Skeletal muscle tissue (tissue), 3 donors: ENCODE measurements at regions not wholly inside any gene's neighbourhood (a gene's known extent, or its start where the extent isn't known, plus 50 kb on each side); places are given as distances from the start of the nearest gene placed in this dataset.

ENCODE experiments used
- H3K27ac ChIP-seq: one replicate; pipeline ENCODE4 v1.7.0; 2013; ENCODE audit warnings: mild to moderate bottlenecking, low read depth, low read length, inconsistent platforms
- H3K27me3 ChIP-seq, 3 donors: one replicate each; pipeline ENCODE4 v1.7.0; 2013; ENCODE audit warnings: low read length in 3 of 3; ENCODE audit not compliant: control insufficient read depth in 3 of 3, insufficient read depth in 3 of 3
- H3K36me3 ChIP-seq, 3 donors: one replicate each; pipeline ENCODE4 v1.7.0; 2013; ENCODE audit warnings: low read length in 3 of 3; ENCODE audit not compliant: control insufficient read depth in 3 of 3, insufficient read depth in 3 of 3
- H3K4me1 ChIP-seq, 3 donors: one replicate each; pipeline ENCODE4 v1.7.0; 2013; ENCODE audit warnings: low read length in 3 of 3, mild to moderate bottlenecking in 3 of 3; ENCODE audit not compliant: control insufficient read depth in 3 of 3, insufficient read depth in 3 of 3
- H3K4me3 ChIP-seq, 3 donors: one replicate each; pipeline ENCODE4 v1.7.0; 2013; ENCODE audit warnings: low read length in 3 of 3
- H3K9ac ChIP-seq, 3 donors: one replicate each; pipeline ENCODE4 v1.7.0; 2013; ENCODE audit warnings: low read length in 3 of 3, mild to moderate bottlenecking in 3 of 3, moderate library complexity in 2 of 3, low read depth in 1 of 3
- H3K9me3 ChIP-seq, 3 donors: one replicate each; pipeline ENCODE4 v1.7.0; 2013; ENCODE audit warnings: low read length in 3 of 3; ENCODE audit not compliant: control insufficient read depth in 3 of 3
- donor health status: Osteomylitis.

GRCh38 chr14:38730420-38730819 lies 372.6 kb downstream of the SEC23A start:
- H3K4me1 ChIP-seq: no peaks in the 10 kb centered on the region
- no peak overlapping the region for H3K4me3 ChIP-seq
- H3K9ac ChIP-seq: no peak overlapping the region
- H3K27me3 ChIP-seq: peaks cover 0 to 4% (median 3%) of the 10 kb centered on the region in 3 donors
- no peak overlapping the region for H3K27ac ChIP-seq
- no peaks in the 10 kb centered on the region for H3K36me3 ChIP-seq
- H3K9me3 ChIP-seq: no peaks in the 10 kb centered on the region

- no peak overlapping the region for H3K4me3 ChIP-seq
- no peaks in the 10 kb centered on the region for H3K9me3 ChIP-seq
- no peak overlapping the region for H3K27ac ChIP-seq
- no peak overlapping the region for H3K9ac ChIP-seq
- no peaks in the 10 kb centered on the region for H3K4me1 ChIP-seq
- no peaks in the 10 kb centered on the region for H3K36me3 ChIP-seq
- H3K27me3 ChIP-seq: peaks cover 0 to 4% (median 3%) of the 10 kb centered on the region in 3 donors
Observed at GRCh38 chr14:38727731-38728130, 375.3 kb downstream of the SEC23A start.

GRCh38 chr14:38724621-38725020 lies 378.4 kb downstream of the SEC23A start:
- H3K36me3 ChIP-seq: no peaks in the 10 kb centered on the region
- no peak overlapping the region for H3K27ac ChIP-seq
- no peak overlapping the region for H3K4me3 ChIP-seq
- H3K9me3 ChIP-seq: no peaks in the 10 kb centered on the region
- H3K27me3 ChIP-seq: peaks cover 0 to 4% (median 3%) of the 10 kb centered on the region in 3 donors
- H3K9ac ChIP-seq: no peak overlapping the region
- H3K4me1 ChIP-seq: no peaks in the 10 kb centered on the region

- no peaks in the 10 kb centered on the region for H3K9me3 ChIP-seq
- H3K36me3 ChIP-seq: no peaks in the 10 kb centered on the region
- H3K4me3 ChIP-seq: no peak overlapping the region
- peaks cover 0 to 4% (median 3%) of the 10 kb centered on the region in 3 donors for H3K27me3 ChIP-seq
- H3K9ac ChIP-seq: no peak overlapping the region
- no peak overlapping the region for H3K27ac ChIP-seq
- H3K4me1 ChIP-seq: no peaks in the 10 kb centered on the region
Observed at GRCh38 chr14:38723959-38724358, 379.1 kb downstream of the SEC23A start.

GRCh38 chr14:38723277-38723676 lies 379.8 kb downstream of the SEC23A start:
- Histone ChIP-seq H3K9me3 (no peaks in the 10 kb centered on the region), H3K4me3 (no peak overlapping the region), H3K4me1 (no peaks in the 10 kb centered on the region)

GRCh38 chr14:38721822-38722431 lies 381.1 kb downstream of the SEC23A start:
- H3K9me3 ChIP-seq: no peaks in the 10 kb centered on the region
- H3K27me3 ChIP-seq: no peaks in the 10 kb centered on the region
- no peak overlapping the region for H3K4me3 ChIP-seq
- no peak overlapping the region for H3K27ac ChIP-seq
- H3K36me3 ChIP-seq: no peaks in the 10 kb centered on the region
- no peak overlapping the region for H3K9ac ChIP-seq
- H3K4me1 ChIP-seq: peaks cover 0 to 1% (median 0%) of the 10 kb centered on the region in 3 donors

More at GRCh38 chr14:38723277-38723676, 379.8 kb downstream of the SEC23A start:
- Histone ChIP-seq H3K27me3 (peaks cover 0 to 4% (median 3%) of the 10 kb centered on the region in 3 donors), H3K36me3 (no peaks in the 10 kb centered on the region), H3K9ac (no peak overlapping the region), H3K27ac (no peak overlapping the region)

- Histone ChIP-seq H3K4me1 (peaks cover 0 to 4% (median 0%) of the 10 kb centered on the region in 3 donors), H3K4me3 (no peak overlapping the region), H3K9ac (no peak overlapping the region), H3K9me3 (no peaks in the 10 kb centered on the region), H3K27ac (no peak overlapping the region), H3K36me3 (no peaks in the 10 kb centered on the region), H3K27me3 (no peaks in the 10 kb centered on the region)
Observed at GRCh38 chr14:38718519-38718918, 384.5 kb downstream of the SEC23A start.

- Histone ChIP-seq H3K27me3 (no peaks in the 10 kb centered on the region), H3K4me3 (no peak overlapping the region), H3K36me3 (no peaks in the 10 kb centered on the region), H3K9ac (no peak overlapping the region), H3K4me1 (peaks cover 0 to 4% (median 0%) of the 10 kb centered on the region in 3 donors), H3K9me3 (no peaks in the 10 kb centered on the region), H3K27ac (peak overlapping the region; percentile 21)
Observed at GRCh38 chr14:38716926-38717325, 386.1 kb downstream of the SEC23A start.

- Histone ChIP-seq H3K9me3 (no peaks in the 10 kb centered on the region), H3K4me3 (no peak overlapping the region), H3K4me1 (no peaks in the 10 kb centered on the region), H3K36me3 (no peaks in the 10 kb centered on the region), H3K27ac (no peak overlapping the region), H3K27me3 (no peaks in the 10 kb centered on the region), H3K9ac (no peak overlapping the region)
Observed at GRCh38 chr14:38710881-38711280, 392.2 kb downstream of the SEC23A start.

GRCh38 chr14:38710196-38710595 lies 392.8 kb downstream of the SEC23A start:
- Histone ChIP-seq H3K36me3 (no peaks in the 10 kb centered on the region), H3K9me3 (no peaks in the 10 kb centered on the region), H3K4me1 (no peaks in the 10 kb centered on the region), H3K27ac (no peak overlapping the region), H3K4me3 (no peak overlapping the region), H3K27me3 (no peaks in the 10 kb centered on the region), H3K9ac (no peak overlapping the region)
